ENCODE measurements at regions not wholly inside any gene's neighbourhood (a gene's known extent, or its start where the extent isn't known, plus 50 kb on each side); places are given as distances from the start of the nearest gene placed in this dataset.

DNA sequence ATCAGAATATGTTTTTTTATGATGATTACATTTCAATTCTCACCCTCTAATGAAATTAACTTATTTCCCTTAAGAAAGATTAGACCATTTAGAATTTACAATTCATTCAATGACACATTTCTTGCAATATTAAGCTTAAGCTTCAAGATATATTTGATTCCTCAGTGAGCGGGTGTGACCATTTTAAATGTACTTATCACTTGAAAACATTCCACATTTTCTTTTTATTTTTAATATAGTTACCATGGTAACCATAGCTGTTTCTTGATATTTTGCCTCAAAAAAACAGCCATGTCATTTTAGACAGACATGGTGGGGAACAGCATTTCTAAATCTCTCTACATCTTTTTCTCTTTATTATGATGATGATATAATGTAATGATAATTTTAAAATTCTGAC is 1029.0 kb upstream of the B3GALT2 start:
- no peaks in the 10 kb centered on the region for H3K4me1 ChIP-seq (ENCODE audit: insufficient read depth, low read length)
- no peak overlapping the region for H3K9ac ChIP-seq (ENCODE audit: low read depth, low read length)
- H3K9me3 ChIP-seq (ENCODE audit: control insufficient read depth, insufficient read depth, low read length) = no peaks in the 10 kb centered on the region
- H3K36me3 ChIP-seq (ENCODE audit: insufficient read depth, low read length) = no peaks in the 10 kb centered on the region

DNA sequence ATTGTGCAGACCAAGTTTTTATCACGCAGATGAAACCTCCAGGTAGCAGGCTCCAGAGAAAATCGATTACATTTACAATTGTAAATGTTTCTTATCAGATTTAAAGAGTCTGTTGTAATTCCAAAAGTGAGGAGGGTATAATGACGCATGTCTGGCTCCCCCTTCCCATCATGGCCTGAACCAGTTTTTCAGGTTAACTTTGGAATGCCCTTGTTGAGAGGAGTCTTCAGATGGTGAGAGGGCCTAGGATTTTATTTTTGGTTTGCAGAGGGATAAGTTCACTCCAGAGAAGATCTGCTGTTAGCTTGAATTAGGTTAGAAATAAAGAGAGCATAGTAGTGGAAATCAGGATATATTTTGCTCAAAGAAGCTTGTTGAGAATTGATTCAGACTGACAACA is 1028.3 kb upstream of the B3GALT2 start:
- Histone ChIP-seq H3K36me3 (ENCODE audit: insufficient read depth, low read length) (no peaks in the 10 kb centered on the region), H3K9me3 (ENCODE audit: control insufficient read depth, insufficient read depth, low read length) (no peaks in the 10 kb centered on the region), H3K4me1 (ENCODE audit: insufficient read depth, low read length) (no peaks in the 10 kb centered on the region), H3K9ac (ENCODE audit: low read depth, low read length) (no peak overlapping the region)

DNA sequence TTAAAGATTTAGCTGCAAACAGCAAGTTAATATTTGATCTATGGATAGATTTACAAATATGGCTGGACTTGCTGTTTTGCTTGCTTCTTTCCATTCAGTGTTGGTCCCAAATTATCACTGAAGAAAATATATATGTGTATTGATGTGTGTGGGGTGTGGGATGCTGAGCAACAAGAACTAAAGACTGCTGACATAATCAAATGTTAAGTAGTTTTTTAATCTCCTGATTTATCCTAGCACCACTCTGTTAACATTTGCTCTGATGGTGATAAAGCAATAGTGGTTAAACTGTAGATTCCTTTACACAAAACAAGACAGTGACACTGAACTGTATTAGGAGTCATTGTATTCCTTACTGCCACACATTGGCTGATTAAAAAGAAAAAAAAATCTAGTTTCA is 1023.5 kb upstream of the B3GALT2 start:
- Histone ChIP-seq H3K4me1 (ENCODE audit: insufficient read depth, low read length) (no peaks in the 10 kb centered on the region), H3K9me3 (ENCODE audit: control insufficient read depth, insufficient read depth, low read length) (no peaks in the 10 kb centered on the region), H3K36me3 (ENCODE audit: insufficient read depth, low read length) (no peaks in the 10 kb centered on the region), H3K9ac (ENCODE audit: low read depth, low read length) (no peak overlapping the region)

DNA sequence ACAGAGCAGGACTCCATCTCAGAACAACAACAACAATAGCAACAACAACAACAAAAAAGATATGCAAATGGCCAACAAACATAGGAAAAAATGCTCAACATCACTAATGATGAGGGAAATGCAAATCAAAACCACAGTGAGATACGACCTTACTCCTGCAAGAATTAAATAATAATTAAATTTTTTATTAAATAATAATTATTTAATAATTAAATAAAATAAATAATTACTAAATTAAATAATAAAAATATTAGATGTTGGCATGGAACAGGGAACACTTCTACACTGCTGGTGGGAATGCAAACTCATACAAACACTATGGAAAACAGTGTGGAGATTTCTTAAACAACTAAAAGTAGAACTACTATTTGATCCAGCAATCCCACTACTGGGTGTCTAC is 1022.3 kb upstream of the B3GALT2 start:
- no peak overlapping the region for H3K9ac ChIP-seq (ENCODE audit: low read depth, low read length)
- H3K9me3 ChIP-seq (ENCODE audit: control insufficient read depth, insufficient read depth, low read length) = no peaks in the 10 kb centered on the region
- no peaks in the 10 kb centered on the region for H3K36me3 ChIP-seq (ENCODE audit: insufficient read depth, low read length)
- H3K4me1 ChIP-seq (ENCODE audit: insufficient read depth, low read length) = no peaks in the 10 kb centered on the region

DNA sequence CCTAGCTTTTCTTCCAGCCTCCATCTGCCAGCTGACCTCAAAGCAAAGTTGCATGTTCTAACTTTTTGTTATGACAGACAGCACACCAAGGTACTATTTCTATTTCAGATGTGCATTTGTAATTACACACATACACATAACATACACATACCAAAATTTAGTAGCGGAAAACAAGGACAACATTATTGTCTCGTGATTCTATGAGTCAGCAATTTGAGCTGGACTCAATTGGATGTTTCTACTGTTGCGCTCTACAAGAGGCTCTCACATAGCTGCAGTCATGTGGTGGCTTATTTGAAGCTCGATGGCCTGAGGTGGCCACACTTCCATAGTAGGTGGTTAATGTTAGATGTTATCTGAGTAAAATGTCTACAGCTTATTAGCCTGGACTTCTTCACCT is 1010.1 kb upstream of the B3GALT2 start:
- no peaks in the 10 kb centered on the region for H3K36me3 ChIP-seq (ENCODE audit: insufficient read depth, low read length)
- no peaks in the 10 kb centered on the region for H3K4me1 ChIP-seq (ENCODE audit: insufficient read depth, low read length)
- H3K9ac ChIP-seq (ENCODE audit: low read depth, low read length) = no peak overlapping the region
- H3K9me3 ChIP-seq (ENCODE audit: control insufficient read depth, insufficient read depth, low read length) = no peaks in the 10 kb centered on the region

DNA sequence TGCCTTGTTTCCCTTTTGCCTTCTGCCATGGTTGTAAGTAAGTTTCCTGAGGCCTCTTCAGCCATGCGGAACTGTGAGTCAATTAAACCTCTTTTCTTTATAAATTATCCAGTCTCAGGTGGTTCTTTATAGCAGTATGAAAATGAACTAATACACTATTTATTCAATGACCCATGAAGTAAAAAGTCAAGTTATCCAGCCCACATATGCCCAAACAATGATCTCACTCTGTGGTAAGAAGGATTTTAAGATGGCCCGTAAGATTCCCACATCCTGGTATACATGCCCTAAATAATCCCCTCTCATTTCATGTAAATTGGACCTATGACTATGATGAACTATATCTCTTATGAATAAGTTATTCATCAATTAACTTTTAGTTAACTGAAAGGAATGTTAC is 1008.3 kb upstream of the B3GALT2 start:
- Histone ChIP-seq H3K4me1 (ENCODE audit: insufficient read depth, low read length) (no peaks in the 10 kb centered on the region), H3K9me3 (ENCODE audit: control insufficient read depth, insufficient read depth, low read length) (no peaks in the 10 kb centered on the region), H3K9ac (ENCODE audit: low read depth, low read length) (no peak overlapping the region), H3K36me3 (ENCODE audit: insufficient read depth, low read length) (no peaks in the 10 kb centered on the region)

DNA sequence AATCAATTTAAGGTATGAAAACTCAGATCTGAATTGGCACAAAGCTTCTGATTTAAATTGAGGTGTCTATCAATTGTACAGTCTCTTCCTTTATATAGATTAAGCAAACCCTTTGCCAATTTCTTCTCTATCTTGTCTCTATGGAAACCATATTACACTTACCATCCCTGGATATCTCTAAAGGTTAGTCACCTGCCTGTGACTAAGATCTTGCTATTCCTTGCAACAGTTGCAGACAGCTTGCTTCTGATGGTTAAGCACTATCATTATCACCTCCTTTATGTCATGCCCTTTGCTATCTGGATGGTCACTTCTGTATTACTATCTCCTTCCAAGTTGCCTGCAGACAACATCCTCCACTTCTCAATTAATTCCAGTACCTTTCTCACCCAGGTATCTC is 998.6 kb upstream of the B3GALT2 start:
- Histone ChIP-seq H3K9ac (ENCODE audit: low read depth, low read length) (no peak overlapping the region), H3K36me3 (ENCODE audit: insufficient read depth, low read length) (no peaks in the 10 kb centered on the region), H3K9me3 (ENCODE audit: control insufficient read depth, insufficient read depth, low read length) (no peaks in the 10 kb centered on the region; the same call in 1 of the 2 replicates), H3K4me1 (ENCODE audit: insufficient read depth, low read length) (no peaks in the 10 kb centered on the region)

DNA sequence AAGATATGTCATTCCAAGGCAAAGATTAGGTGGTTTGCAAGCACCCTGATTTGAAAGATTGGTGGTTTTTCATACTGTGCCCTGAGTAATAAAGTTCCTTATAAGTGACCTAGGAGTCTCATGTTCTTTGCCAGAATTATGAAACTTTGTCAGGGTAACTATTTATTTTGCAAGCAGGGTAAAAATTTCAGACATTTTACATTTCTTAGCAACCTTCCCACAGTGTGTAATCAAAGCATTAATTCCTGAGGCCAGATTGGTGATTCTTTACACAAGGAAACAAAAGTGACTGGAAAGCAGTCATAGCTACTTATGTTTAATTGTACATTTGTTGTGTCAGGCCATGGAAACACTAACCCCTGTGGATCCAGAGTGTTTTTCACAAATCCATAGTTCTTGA is 998.0 kb upstream of the B3GALT2 start:
- Histone ChIP-seq H3K9me3 (ENCODE audit: control insufficient read depth, insufficient read depth, low read length) (no peaks in the 10 kb centered on the region; the same call in 1 of the 2 replicates), H3K9ac (ENCODE audit: low read depth, low read length) (no peak overlapping the region)

DNA sequence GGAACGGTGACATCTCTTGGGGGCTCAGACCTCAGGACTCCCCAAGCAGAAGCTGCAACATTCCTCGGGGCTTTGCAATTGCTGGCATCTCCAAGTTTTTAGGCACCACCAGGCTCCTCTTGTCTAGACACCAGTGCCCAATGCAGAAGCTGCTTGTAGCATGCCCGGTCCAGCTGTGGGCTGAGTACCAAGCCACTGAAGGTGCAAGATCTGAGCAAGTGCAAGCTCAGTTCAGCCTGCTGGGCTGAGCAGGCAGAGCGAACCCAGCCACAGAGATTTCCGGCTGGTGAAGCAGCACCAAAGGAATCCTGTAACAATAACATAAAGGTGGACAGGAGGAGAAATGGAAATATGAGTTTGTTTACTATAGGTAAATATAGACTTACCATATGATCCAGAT is 995.4 kb upstream of the B3GALT2 start:
- Histone ChIP-seq H3K9ac (ENCODE audit: low read depth, low read length) (no peak overlapping the region), H3K36me3 (ENCODE audit: insufficient read depth, low read length) (no peaks in the 10 kb centered on the region), H3K9me3 (ENCODE audit: control insufficient read depth, insufficient read depth, low read length) (no peaks in the 10 kb centered on the region; the same call in 1 of the 2 replicates), H3K4me1 (ENCODE audit: insufficient read depth, low read length) (no peaks in the 10 kb centered on the region)

More for the DNA sequence above, 998.0 kb upstream of the B3GALT2 start:
- no peaks in the 10 kb centered on the region for H3K36me3 ChIP-seq (ENCODE audit: insufficient read depth, low read length)
- no peaks in the 10 kb centered on the region for H3K4me1 ChIP-seq (ENCODE audit: insufficient read depth, low read length)

DNA sequence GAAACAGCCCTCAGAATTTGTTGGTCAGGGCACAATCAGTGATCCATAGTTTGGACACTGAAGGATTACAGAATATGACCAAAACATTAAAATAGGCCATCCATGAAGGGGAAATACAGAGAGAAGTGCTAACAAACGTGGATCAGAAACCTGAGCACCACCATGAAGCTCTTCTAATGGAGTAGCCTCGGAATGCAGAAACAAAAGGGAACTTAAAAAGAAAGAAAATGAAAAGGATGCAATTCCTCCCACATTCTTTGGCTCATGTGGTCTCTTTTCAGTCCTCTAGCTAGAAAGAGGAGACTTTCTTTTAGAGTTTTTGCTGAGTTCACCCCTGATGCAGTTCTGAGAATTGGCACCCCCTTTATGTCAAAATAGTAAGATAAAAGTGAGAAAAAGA is 989.8 kb upstream of the B3GALT2 start:
- Histone ChIP-seq H3K9me3 (ENCODE audit: control insufficient read depth, insufficient read depth, low read length) (no peaks in the 10 kb centered on the region; the same call in 1 of the 2 replicates), H3K36me3 (ENCODE audit: insufficient read depth, low read length) (no peaks in the 10 kb centered on the region), H3K9ac (ENCODE audit: low read depth, low read length) (no peak overlapping the region), H3K4me1 (ENCODE audit: insufficient read depth, low read length) (peaks cover 28% of the 10 kb centered on the region)

DNA sequence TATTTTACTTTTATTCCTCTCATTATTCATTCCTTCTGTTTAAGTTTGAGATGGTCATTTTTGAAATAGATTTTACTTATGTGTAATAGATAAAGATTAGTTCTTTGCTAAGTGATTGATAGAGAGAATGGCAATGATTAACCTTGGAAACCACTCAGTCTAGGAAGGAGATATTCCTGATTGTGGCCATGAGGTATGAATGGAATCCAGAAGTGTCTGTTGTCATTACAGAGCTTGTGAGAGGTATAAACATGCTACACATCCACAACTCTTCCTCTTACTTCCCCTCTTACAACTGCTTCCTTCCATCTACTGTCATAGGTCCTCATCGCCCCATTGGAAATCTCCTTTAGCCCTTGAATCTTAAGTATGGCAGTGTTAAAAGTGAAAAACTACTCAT is 988.8 kb upstream of the B3GALT2 start:
- no peaks in the 10 kb centered on the region for H3K36me3 ChIP-seq (ENCODE audit: insufficient read depth, low read length)
- H3K4me1 ChIP-seq (ENCODE audit: insufficient read depth, low read length) = peaks cover 28% of the 10 kb centered on the region
- no peak overlapping the region for H3K9ac ChIP-seq (ENCODE audit: low read depth, low read length)
- no peaks in the 10 kb centered on the region for H3K9me3 ChIP-seq (ENCODE audit: control insufficient read depth, insufficient read depth, low read length)

DNA sequence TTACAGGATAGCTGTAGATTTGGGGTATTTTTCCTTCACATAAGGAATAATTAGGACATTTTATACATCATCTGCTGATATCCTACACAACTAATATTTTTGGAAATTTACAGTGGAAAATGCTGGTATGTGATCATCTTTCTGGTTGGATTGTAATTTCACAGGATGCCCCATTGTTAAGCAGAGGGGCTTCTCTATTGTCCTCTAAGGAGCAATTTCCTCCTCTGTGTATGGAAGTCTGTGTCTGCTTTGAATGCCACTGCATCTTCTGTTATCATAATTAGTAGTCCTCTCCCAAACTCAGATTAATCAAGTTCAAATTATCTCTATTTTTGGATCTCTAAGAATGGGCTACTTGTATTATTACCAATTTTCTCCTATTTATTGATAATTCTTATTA is 988.1 kb upstream of the B3GALT2 start:
- H3K9me3 ChIP-seq (ENCODE audit: control insufficient read depth, insufficient read depth, low read length) = no peaks in the 10 kb centered on the region
- H3K9ac ChIP-seq (ENCODE audit: low read depth, low read length) = no peak overlapping the region
- no peaks in the 10 kb centered on the region for H3K36me3 ChIP-seq (ENCODE audit: insufficient read depth, low read length)
- peaks cover 28% of the 10 kb centered on the region for H3K4me1 ChIP-seq (ENCODE audit: insufficient read depth, low read length)

DNA sequence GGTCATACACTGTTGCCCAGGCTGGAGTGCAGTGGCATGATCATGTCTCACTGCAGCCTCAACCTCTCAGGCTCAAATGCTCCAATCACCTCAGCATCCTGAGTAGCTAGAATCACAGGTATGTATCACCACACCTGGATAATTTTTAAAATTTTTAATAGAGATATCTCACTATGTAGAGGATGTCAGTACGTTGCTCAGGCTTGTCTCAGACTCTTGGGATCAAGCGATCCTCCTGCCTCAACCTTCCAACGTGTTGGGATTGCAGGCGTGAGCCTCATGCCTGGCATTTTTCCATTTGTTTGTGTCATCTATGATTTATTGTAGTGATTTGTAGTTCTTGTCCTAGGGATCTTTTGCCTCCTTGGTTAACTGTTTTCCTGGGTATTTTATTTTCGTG is 985.2 kb upstream of the B3GALT2 start:
- Histone ChIP-seq H3K36me3 (ENCODE audit: insufficient read depth, low read length) (no peaks in the 10 kb centered on the region), H3K4me1 (ENCODE audit: insufficient read depth, low read length) (peaks cover 28% of the 10 kb centered on the region), H3K9me3 (ENCODE audit: control insufficient read depth, insufficient read depth, low read length) (no peaks in the 10 kb centered on the region), H3K9ac (ENCODE audit: low read depth, low read length) (no peak overlapping the region)

DNA sequence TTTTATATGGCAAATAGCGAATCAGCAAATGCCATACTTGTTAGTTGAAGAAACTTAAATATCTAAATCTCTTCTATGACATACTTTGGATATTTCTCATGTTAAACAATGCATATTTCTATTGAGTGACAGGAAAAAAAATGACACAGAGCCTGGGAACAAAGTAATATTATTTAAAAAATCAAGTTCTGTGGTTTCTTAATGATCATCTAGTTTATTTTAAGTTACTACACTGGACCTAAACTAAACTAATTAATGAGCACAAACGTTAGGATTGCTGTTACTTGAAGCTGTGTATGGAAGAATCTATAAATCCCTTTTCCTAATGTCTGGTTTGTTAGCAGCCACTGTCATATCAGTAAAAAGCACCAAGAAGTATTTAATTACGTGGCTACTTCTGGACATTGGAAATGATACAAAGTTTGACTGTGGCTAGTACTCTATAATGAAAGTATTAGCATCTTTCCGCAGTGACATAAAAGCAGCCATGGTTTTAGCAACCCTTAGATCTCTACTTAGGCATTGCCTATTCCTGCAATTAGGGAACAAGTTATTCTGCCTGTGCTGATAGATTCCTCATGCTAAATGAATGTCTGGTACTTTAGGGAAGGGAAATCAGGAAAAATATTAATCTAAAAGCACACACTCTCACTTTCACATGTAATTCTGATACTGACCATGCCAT is 981.7 kb upstream of the B3GALT2 start:
- Histone ChIP-seq H3K9me3 (ENCODE audit: control insufficient read depth, insufficient read depth, low read length) (no peaks in the 10 kb centered on the region), H3K36me3 (ENCODE audit: insufficient read depth, low read length) (no peaks in the 10 kb centered on the region), H3K4me1 (ENCODE audit: insufficient read depth, low read length) (no peaks in the 10 kb centered on the region), H3K9ac (ENCODE audit: low read depth, low read length) (no peak overlapping the region)

DNA sequence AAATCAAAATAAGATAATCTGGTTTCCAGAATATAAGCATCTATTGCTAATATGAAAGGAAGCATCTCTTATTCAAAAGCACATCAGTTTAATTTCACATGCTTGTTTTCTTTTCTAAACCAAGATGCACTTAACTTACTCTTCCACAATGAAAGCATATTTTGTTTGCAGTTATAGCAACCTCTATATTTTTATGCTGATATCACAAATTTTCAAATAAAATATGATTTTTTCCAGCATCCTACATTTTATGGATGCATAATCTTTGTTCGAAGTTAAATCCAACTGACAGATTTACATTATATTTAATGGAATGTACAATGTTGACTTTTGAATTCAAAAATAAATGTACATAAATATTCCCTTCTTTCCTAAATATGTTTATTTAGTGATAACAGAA is 978.3 kb upstream of the B3GALT2 start:
- no peak overlapping the region for H3K9ac ChIP-seq (ENCODE audit: low read depth, low read length)
- H3K36me3 ChIP-seq (ENCODE audit: insufficient read depth, low read length) = no peaks in the 10 kb centered on the region
- H3K9me3 ChIP-seq (ENCODE audit: control insufficient read depth, insufficient read depth, low read length) = no peaks in the 10 kb centered on the region
- H3K4me1 ChIP-seq (ENCODE audit: insufficient read depth, low read length) = no peaks in the 10 kb centered on the region

DNA sequence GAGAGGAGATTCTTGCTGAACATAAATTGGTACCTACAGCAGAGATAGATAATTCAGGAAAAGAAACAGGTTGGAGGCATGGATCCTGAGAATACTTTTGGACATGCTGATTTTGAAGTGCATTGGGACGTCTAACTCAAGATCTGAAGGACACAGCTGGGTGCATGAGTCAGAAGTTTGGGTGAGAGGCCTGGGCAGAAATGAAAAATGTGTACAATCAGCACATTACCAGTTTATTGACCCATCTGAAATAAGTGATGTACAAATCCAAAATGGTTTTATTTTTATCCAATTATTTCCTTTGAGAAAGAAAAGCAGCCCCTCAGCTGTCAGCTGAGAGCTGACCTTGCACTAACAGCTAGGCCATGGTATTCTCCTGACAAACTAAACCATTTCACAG is 975.2 kb upstream of the B3GALT2 start:
- Histone ChIP-seq H3K4me1 (ENCODE audit: insufficient read depth, low read length) (no peaks in the 10 kb centered on the region), H3K9me3 (ENCODE audit: control insufficient read depth, insufficient read depth, low read length) (no peaks in the 10 kb centered on the region; the same call in 1 of the 2 replicates), H3K36me3 (ENCODE audit: insufficient read depth, low read length) (no peaks in the 10 kb centered on the region), H3K9ac (ENCODE audit: low read depth, low read length) (no peak overlapping the region)
